ENCODE measurements at regions not wholly inside any gene's neighbourhood (a gene's known extent, or its start where the extent isn't known, plus 50 kb on each side); places are given as distances from the start of the nearest gene placed in this dataset.

- Histone ChIP-seq H3K27me3 (replicated peaks; ENCODE audit: insufficient read depth, low read length) (no peaks in the 10 kb centered on the region), H3K4me1 (ENCODE audit: low read length) (no peaks in the 10 kb centered on the region), H3F3A (ENCODE audit: insufficient read depth, low read length) (no peaks in the 10 kb centered on the region), H3K4me2 (ENCODE audit: low read depth, low read length) (no peak overlapping the region), H3K4me3 (ENCODE audit: low read length) (no peak overlapping the region), H3K9me3 (replicated peaks; ENCODE audit: insufficient read depth, low read length) (no peaks in the 10 kb centered on the region), H3K9ac (ENCODE audit: low read length) (no peak overlapping the region), H4K20me1 (ENCODE audit: insufficient read depth, low read length) (no peaks in the 10 kb centered on the region), H3K9me2 (replicated peaks; ENCODE audit: insufficient read depth, low read length) (no peaks in the 10 kb centered on the region), H3K36me3 (replicated peaks; ENCODE audit: insufficient read depth, low read length) (no peaks in the 10 kb centered on the region), H2AFZ (ENCODE audit: low read length) (no peak overlapping the region), H3K27ac (ENCODE audit: low read length) (no peak overlapping the region), H3K79me2 (ENCODE audit: low read length) (no peaks in the 10 kb centered on the region)
- no peak for TF ChIP-seq CTCF (IDR thresholded peaks at IDR 0.05; ENCODE audit: low read length)
- TF ChIP-seq EZH2 (optimal IDR thresholded peaks at IDR 0.05; ENCODE audit: low read depth, low read length) = no peak
- no peak for TF ChIP-seq EZH2phosphoT487 (IDR thresholded peaks at IDR 0.05; ENCODE audit: low read length)
- DNase-seq = no peak
Measured at GRCh38 chr3:66633402-66634381, 132.9 kb upstream of the LRIG1 start.

- no peaks in the 10 kb centered on the region for H3K79me2 ChIP-seq (ENCODE audit: low read length)
- H3F3A ChIP-seq (ENCODE audit: insufficient read depth, low read length) = no peaks in the 10 kb centered on the region
- H3K4me3 ChIP-seq (ENCODE audit: low read length) = no peak overlapping the region
- H2AFZ ChIP-seq (ENCODE audit: low read length) = no peak overlapping the region
- H3K9me2 ChIP-seq (replicated peaks; ENCODE audit: insufficient read depth, low read length) = no peaks in the 10 kb centered on the region
- no peak overlapping the region for H3K9ac ChIP-seq (ENCODE audit: low read length)
- no peak for TF ChIP-seq EZH2 (optimal IDR thresholded peaks at IDR 0.05; ENCODE audit: low read depth, low read length)
- TF ChIP-seq CTCF (IDR thresholded peaks at IDR 0.05; ENCODE audit: low read length) = no peak
- TF ChIP-seq EZH2phosphoT487 (IDR thresholded peaks at IDR 0.05; ENCODE audit: low read length) = no peak
- H4K20me1 ChIP-seq (ENCODE audit: insufficient read depth, low read length) = no peaks in the 10 kb centered on the region
- H3K9me3 ChIP-seq (replicated peaks; ENCODE audit: insufficient read depth, low read length) = no peaks in the 10 kb centered on the region
- no peak overlapping the region for H3K4me2 ChIP-seq (ENCODE audit: low read depth, low read length)
- H3K27ac ChIP-seq (ENCODE audit: low read length) = no peak overlapping the region
- no peaks in the 10 kb centered on the region for H3K27me3 ChIP-seq (replicated peaks; ENCODE audit: insufficient read depth, low read length)
- H3K4me1 ChIP-seq (ENCODE audit: low read length) = no peaks in the 10 kb centered on the region
- H3K36me3 ChIP-seq (replicated peaks; ENCODE audit: insufficient read depth, low read length) = no peaks in the 10 kb centered on the region
- no peak for DNase-seq
Measured at GRCh38 chr3:66638717-66639116, 137.9 kb upstream of the LRIG1 start.

- H3K36me3 ChIP-seq (replicated peaks; ENCODE audit: insufficient read depth, low read length) = no peaks in the 10 kb centered on the region
- no peaks in the 10 kb centered on the region for H3K9me3 ChIP-seq (replicated peaks; ENCODE audit: insufficient read depth, low read length)
- H3K4me2 ChIP-seq (ENCODE audit: low read depth, low read length) = no peak overlapping the region
- no peaks in the 10 kb centered on the region for H3K79me2 ChIP-seq (ENCODE audit: low read length)
- no peaks in the 10 kb centered on the region for H3K4me1 ChIP-seq (ENCODE audit: low read length)
- H3K27me3 ChIP-seq (replicated peaks; ENCODE audit: insufficient read depth, low read length) = no peaks in the 10 kb centered on the region
- TF ChIP-seq CTCF (IDR thresholded peaks at IDR 0.05; ENCODE audit: low read length) (no peak), EZH2phosphoT487 (IDR thresholded peaks at IDR 0.05; ENCODE audit: low read length) (no peak)
- H3K27ac ChIP-seq (ENCODE audit: low read length) = no peak overlapping the region
- H4K20me1 ChIP-seq (ENCODE audit: insufficient read depth, low read length) = no peaks in the 10 kb centered on the region
- no peaks in the 10 kb centered on the region for H3K9me2 ChIP-seq (replicated peaks; ENCODE audit: insufficient read depth, low read length)
- no peak for DNase-seq
- H2AFZ ChIP-seq (ENCODE audit: low read length) = no peak overlapping the region
- no peak overlapping the region for H3K9ac ChIP-seq (ENCODE audit: low read length)
- H3K4me3 ChIP-seq (ENCODE audit: low read length) = no peak overlapping the region
- no peaks in the 10 kb centered on the region for H3F3A ChIP-seq (ENCODE audit: insufficient read depth, low read length)
Measured at GRCh38 chr3:66639809-66640356, 139.1 kb upstream of the LRIG1 start.
